GM18498 (cell line): ENCODE measurements at regions not wholly inside any gene's neighbourhood (a gene's known extent, or its start where the extent isn't known, plus 50 kb on each side); places are given as distances from the start of the nearest gene placed in this dataset.

Experiments used
- ATAC-seq: cut with Tn5 transposase; IDR thresholded peaks from one replicate; pipeline ENCODE4 v1.9.1; 2021; ENCODE audit warnings: mild to moderate bottlenecking, moderate library complexity; ENCODE audit not compliant: unreplicated experiment

DNA sequence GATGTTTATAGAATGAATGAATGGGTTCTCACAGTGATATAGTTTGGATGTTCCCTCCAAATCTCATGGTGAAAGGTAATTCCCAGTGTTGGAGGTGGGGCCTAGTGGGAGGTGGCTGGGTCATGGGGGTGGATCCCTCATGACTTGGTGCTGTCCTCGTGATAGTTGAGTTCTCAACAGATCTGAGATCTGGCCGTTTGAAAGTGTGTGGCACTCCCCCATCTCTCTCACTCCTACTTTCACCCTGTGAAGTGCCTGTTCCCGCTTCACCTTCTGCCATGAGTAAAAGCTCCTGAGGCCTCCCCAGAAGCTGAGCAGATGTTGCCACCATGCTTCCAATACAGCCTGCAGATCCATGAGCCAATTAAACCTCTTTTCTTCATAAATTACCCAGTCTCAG is 170.8 kb upstream of the LINGO1 start:
- no peak for ATAC-seq

DNA sequence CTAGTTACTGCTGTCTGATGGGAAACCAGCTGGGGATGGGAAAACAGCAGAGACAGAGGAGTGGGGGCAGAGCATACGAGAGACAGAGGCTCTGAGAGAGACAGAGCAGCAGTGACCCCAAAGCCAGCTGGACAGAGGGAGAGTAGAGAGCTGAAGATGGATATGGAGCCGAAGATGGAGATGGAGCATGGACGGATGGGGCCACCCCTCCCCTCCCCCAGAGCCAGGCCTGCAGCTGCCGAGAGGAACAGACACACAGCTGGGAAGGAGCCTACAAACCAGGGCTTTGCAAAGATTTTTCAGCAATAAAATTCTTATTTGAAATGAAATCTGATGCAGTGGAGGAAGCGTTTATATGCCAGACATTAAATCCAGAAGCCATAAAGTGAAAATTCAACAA is 167.6 kb upstream of the LINGO1 start:
- no peak for ATAC-seq

DNA sequence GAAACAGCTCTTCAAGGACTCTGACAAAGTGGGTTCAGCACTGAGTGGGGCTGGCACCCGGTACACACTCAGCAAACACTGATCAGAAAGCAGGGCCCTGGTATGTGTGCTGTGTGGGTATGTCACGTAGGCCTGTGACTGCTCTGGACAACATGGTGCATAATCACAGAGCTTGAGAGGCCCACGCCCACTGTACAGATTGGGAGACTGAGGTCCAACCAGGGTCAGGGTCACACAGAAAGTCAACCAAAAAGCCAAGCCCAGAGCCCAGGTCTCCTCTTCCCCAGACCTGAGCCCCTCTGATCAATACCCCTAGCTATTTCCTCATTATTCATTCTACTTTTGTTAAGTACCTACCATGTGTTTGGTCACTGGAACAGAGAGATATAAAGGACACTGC is 166.1 kb upstream of the LINGO1 start:
- ATAC-seq: no peak

GRCh38 chr15:77798151-77798835 is 165.6 kb upstream of the LINGO1 start:
- no peak for ATAC-seq

DNA sequence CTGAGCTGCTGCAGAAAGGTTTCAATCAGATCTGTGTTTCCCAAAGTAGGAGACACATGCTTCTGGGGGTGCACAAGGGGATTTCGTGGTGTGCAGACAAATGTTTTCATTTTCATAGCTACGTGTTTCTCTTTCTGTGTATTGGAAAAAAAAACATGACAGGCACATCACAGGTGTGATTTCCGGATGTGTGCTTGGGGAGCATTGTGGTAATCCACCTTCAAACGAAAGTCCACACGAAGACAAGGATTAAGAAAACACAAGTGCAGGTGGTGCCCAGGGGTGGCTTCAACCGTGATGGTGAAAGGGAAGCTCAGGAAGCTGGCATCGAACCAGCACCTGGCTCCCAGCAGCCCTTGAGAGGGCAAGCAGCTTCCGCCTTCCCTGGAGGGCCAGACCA is 164.6 kb upstream of the LINGO1 start:
- no peak for ATAC-seq

DNA sequence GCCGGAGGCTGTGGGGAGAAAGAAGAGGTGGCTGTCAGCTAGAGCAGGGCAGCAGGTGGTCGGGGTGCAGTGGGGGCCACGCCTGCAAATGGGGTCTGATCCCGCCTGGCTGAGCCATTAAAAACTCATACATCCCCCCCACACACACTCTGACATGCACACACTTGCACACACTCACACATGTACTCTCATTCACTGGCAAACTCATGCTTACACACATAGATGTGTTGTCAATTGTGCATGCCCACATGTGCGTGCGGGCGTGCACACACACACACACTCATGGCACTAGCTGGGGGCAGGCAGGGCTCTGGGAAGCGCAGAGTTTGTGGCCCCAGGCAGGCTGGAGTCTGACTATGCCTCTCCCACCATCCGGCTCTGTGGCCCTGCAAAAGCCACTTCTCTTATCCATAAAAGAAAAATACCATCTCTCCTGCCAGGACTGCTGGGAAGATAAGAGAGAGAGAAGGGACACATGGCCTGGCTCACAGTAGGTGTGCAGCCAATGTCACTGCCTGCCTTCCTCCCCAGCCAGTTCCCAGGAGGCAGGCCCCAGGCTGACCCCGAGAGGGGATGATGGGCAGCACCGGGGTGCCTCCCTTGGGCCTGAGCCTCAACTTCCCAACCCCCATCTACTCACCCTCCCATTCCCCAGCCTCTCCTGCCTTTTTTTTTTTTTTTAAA is 163.5 kb upstream of the LINGO1 start:
- ATAC-seq: no peak

GRCh38 chr15:77795446-77795845 is 162.7 kb upstream of the LINGO1 start:
- ATAC-seq: no peak

- no peak for ATAC-seq
These were observed 159.2 kb upstream of the LINGO1 start for GRCh38 chr15:77791941-77792340.

GRCh38 chr15:77790481-77790880 is 157.8 kb upstream of the LINGO1 start:
- no peak for ATAC-seq

GRCh38 chr15:77786956-77787355 is 154.2 kb upstream of the LINGO1 start:
- ATAC-seq: no peak

GRCh38 chr15:77786181-77786890 is 153.6 kb upstream of the LINGO1 start:
- no peak for ATAC-seq

- ATAC-seq: no peak
These were observed 151.9 kb upstream of the LINGO1 start for GRCh38 chr15:77784361-77785292.

DNA sequence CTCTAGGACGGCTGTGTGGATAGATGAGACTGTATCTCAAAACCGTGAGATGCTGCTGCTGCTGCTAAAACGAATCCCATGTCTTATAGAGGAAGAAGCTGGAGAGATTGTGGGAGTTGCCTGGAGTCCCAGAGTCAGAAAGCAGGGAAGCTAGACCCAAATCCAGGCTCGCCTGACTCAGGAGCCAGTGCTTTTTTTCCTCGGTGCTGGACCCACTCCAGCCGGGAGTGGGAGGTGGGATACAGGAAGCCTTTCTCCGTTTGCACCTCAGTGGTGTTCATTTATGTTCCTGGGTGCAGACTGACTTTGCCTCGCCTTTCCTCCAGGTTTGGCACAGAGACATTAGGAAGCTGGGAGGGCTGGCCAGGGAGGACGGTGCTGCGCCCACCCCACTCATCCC is 150.9 kb upstream of the LINGO1 start:
- no peak for ATAC-seq

GRCh38 chr15:77782691-77783090 is 150.0 kb upstream of the LINGO1 start:
- no peak for ATAC-seq

- ATAC-seq: no peak
These were observed 149.2 kb upstream of the LINGO1 start for GRCh38 chr15:77781946-77782240.

DNA sequence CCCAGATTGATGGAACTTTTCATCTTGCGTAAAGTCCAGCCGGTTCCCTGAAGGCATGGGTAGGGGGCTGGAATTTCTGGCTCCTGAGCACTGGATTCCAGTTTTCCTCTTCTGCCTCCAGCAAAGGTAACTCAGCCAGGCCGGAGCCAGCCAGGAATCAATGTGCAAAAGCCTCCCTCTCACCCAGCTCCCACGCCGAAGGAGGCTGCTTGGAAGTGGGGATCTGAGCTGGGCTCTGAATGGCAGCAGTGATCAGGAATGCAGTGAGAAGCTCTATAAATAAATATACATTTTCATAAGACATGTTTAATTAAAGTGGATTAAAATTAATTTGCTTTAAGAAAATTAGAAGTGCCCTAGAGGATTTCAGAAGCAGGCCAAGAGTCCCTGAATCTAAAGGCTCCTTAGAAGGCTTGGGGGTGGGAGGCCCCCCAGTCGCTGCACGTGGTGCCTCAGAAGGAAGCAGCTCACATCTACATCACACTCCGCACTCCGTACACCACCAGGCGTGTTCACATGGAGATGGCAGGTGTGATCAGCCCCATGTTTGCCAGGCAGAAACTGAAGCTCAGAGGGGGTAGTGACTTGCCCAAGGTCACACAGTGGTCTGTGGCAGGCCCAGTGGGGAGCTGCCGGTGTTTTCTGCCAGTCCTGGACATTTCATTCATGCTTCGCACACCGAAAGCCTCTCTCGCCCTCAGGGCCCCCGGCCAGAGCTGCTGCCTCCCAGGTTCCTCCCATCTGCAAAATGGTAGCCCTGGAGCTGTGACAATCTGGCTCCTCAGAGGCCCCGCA is 148.6 kb upstream of the LINGO1 start:
- no peak for ATAC-seq

GRCh38 chr15:77778802-77779201 is 146.1 kb upstream of the LINGO1 start:
- ATAC-seq: no peak

GRCh38 chr15:77775837-77776236 is 143.1 kb upstream of the LINGO1 start:
- ATAC-seq: no peak

GRCh38 chr15:77775373-77775772 is 142.7 kb upstream of the LINGO1 start:
- no peak for ATAC-seq

GRCh38 chr15:77774350-77774749 is 141.6 kb upstream of the LINGO1 start:
- no peak for ATAC-seq
